H9 (cell line): ENCODE measurements at regions not wholly inside any gene's neighbourhood (a gene's known extent, or its start where the extent isn't known, plus 50 kb on each side); places are given as distances from the start of the nearest gene placed in this dataset.

Experiments
- DNase-seq: peaks from one replicate; pipeline ENCODE4 v3.0.0-alpha.2; 2017
- H2AFZ ChIP-seq: one replicate; pipeline ENCODE4 v1.6.1; 2013; ENCODE audit warnings: mild to moderate bottlenecking, low read length, control low read depth, moderate library complexity
- H2AK5ac ChIP-seq: 2 replicates; pipeline ENCODE4 v1.6.1; 2013; ENCODE audit warnings: low read length, control low read depth, mixed read lengths; ENCODE audit not compliant: insufficient read length
- H2BK120ac ChIP-seq: one replicate; pipeline ENCODE4 v1.6.1; 2013; ENCODE audit warnings: low read depth, mild to moderate bottlenecking, low read length, control low read depth, inconsistent platforms; ENCODE audit not compliant: poor library complexity, severe bottlenecking
- H2BK12ac ChIP-seq: 2 replicates; pipeline ENCODE4 v1.6.1; 2013; ENCODE audit warnings: low read length, control low read depth, mixed read lengths, low read depth; ENCODE audit not compliant: insufficient read length
- H2BK15ac ChIP-seq: 2 replicates; pipeline ENCODE4 v1.6.1; 2013; ENCODE audit warnings: low read depth, low read length, control low read depth
- H2BK20ac ChIP-seq: one replicate; pipeline ENCODE4 v1.6.1; 2013; ENCODE audit warnings: low read depth, mild to moderate bottlenecking, low read length, control low read depth, inconsistent platforms; ENCODE audit not compliant: poor library complexity, severe bottlenecking
- H2BK5ac ChIP-seq: 2 replicates; pipeline ENCODE4 v1.6.1; 2013; ENCODE audit warnings: low read length, control low read depth, mixed read lengths; ENCODE audit not compliant: insufficient read length
- H3K14ac ChIP-seq: 2 replicates; pipeline ENCODE4 v1.6.1; 2013; ENCODE audit warnings: low read length, control low read depth; ENCODE audit not compliant: insufficient read depth
- H3K18ac ChIP-seq: 2 replicates; pipeline ENCODE4 v1.6.1; 2013; ENCODE audit warnings: low read depth, mild to moderate bottlenecking, mixed read lengths, low read length, control low read depth; ENCODE audit not compliant: insufficient read length
- H3K23ac ChIP-seq: 2 replicates; pipeline ENCODE4 v1.6.1; 2013; ENCODE audit warnings: low read length, control low read depth, mixed read lengths, low read depth; ENCODE audit not compliant: insufficient read length
- H3K23me2 ChIP-seq: 2 replicates; pipeline ENCODE4 v1.6.1; 2013; ENCODE audit warnings: low read depth, mild to moderate bottlenecking, mixed read lengths, low read length, control low read depth; ENCODE audit not compliant: insufficient read length, poor library complexity, severe bottlenecking
- H3K27ac ChIP-seq: 2 replicates; pipeline ENCODE4 v1.5.1; 2013; ENCODE audit warnings: low read length, control low read depth, mixed read lengths, low read depth; ENCODE audit not compliant: insufficient read length
- H3K27me3 ChIP-seq: 2 replicates; pipeline ENCODE4 v1.6.1; 2013; ENCODE audit warnings: low read length, control low read depth, inconsistent platforms; ENCODE audit not compliant: insufficient read depth
- H3K4ac ChIP-seq: 2 replicates; pipeline ENCODE4 v1.6.1; 2013; ENCODE audit warnings: low read depth, mild to moderate bottlenecking, control low read depth, inconsistent platforms, low read length, moderate library complexity
- H3K4me1 ChIP-seq: 2 replicates; pipeline ENCODE4 v1.6.1; 2013; ENCODE audit warnings: low read length, control low read depth, inconsistent platforms; ENCODE audit not compliant: insufficient read depth
- H3K4me2 ChIP-seq: 2 replicates; pipeline ENCODE4 v1.6.1; 2013; ENCODE audit warnings: low read length, control low read depth, mixed read lengths; ENCODE audit not compliant: insufficient read length, insufficient read depth
- H3K56ac ChIP-seq: 2 replicates; pipeline ENCODE4 v1.6.1; 2013; ENCODE audit warnings: low read depth, mild to moderate bottlenecking, mixed read lengths, low read length, control low read depth; ENCODE audit not compliant: insufficient read length
- H3K79me1 ChIP-seq: 2 replicates; pipeline ENCODE4 v1.6.1; 2013; ENCODE audit warnings: low read depth, mild to moderate bottlenecking, moderate library complexity, low read length, control low read depth, inconsistent platforms; ENCODE audit not compliant: insufficient read depth, poor library complexity, severe bottlenecking
- H3K79me2 ChIP-seq: 2 replicates; pipeline ENCODE4 v1.6.1; 2013; ENCODE audit warnings: low read length, control low read depth, inconsistent platforms; ENCODE audit not compliant: insufficient read depth
- H3K9ac ChIP-seq: 2 replicates; pipeline ENCODE4 v1.6.1; 2013; ENCODE audit warnings: low read length, control low read depth, mixed read lengths; ENCODE audit not compliant: insufficient read length; ENCODE audit errors: extremely low read depth
- H3K9me3 ChIP-seq: one replicate; pipeline ENCODE4 v1.6.1; 2013; ENCODE audit warnings: low read depth, low read length, inconsistent platforms; ENCODE audit not compliant: control insufficient read depth
- H3T11ph ChIP-seq: one replicate; pipeline ENCODE4 v1.6.1; 2013; ENCODE audit warnings: mild to moderate bottlenecking, low read length, control low read depth, inconsistent platforms
- H4K20me1 ChIP-seq: one replicate; pipeline ENCODE4 v1.6.1; 2013; ENCODE audit not compliant: control insufficient read depth, insufficient read length, insufficient read depth
- H4K5ac ChIP-seq: 2 replicates; pipeline ENCODE4 v1.6.1; 2013; ENCODE audit warnings: low read depth, mild to moderate bottlenecking, mixed read lengths, low read length, control low read depth; ENCODE audit not compliant: insufficient read length
- H4K8ac ChIP-seq: replicated peaks from 2 replicates; pipeline ENCODE4 v1.6.1; 2013; ENCODE audit warnings: low read length, control low read depth, mixed read lengths, low read depth; ENCODE audit not compliant: insufficient read length
- H4K91ac ChIP-seq: 2 replicates; pipeline ENCODE4 v1.6.1; 2013; ENCODE audit warnings: low read depth, mild to moderate bottlenecking, moderate library complexity, mixed read lengths, low read length, control low read depth; ENCODE audit not compliant: insufficient read length
- H3K27ac Mint-ChIP-seq, 3 experiments: 2 replicates in 2 of 3; 3 replicates in 1 of 3; pipeline ENCODE4 v1.8.0; 2020 to 2021; ENCODE audit warnings: mixed read lengths in 3 of 3, mild to moderate bottlenecking in 1 of 3, moderate library complexity in 1 of 3
- H3K27me3 Mint-ChIP-seq: 2 replicates; pipeline ENCODE4 v1.8.0; 2021; ENCODE audit warnings: low read depth, mild to moderate bottlenecking, moderate library complexity, mixed read lengths
- H3K36me3 Mint-ChIP-seq, 3 experiments: 2 replicates in 2 of 3; 3 replicates in 1 of 3; pipeline ENCODE4 v1.8.0; 2020 to 2021; ENCODE audit warnings: low read depth in 3 of 3, mixed read lengths in 3 of 3; ENCODE audit not compliant: insufficient read depth in 1 of 3
- H3K4me1 Mint-ChIP-seq, 2 experiments: 2 replicates each; pipeline ENCODE4 v1.8.0; 2020; ENCODE audit warnings: mixed read lengths in 2 of 2
- H3K4me3 Mint-ChIP-seq, 2 experiments: 2 replicates in 1 of 2; 3 replicates in 1 of 2; pipeline ENCODE4 v1.8.0; 2020 to 2021; ENCODE audit warnings: mild to moderate bottlenecking in 2 of 2, mixed read lengths in 2 of 2, moderate library complexity in 1 of 2
- H3K9me3 Mint-ChIP-seq, 2 experiments: 2 replicates in 1 of 2; 3 replicates in 1 of 2; pipeline ENCODE4 v1.8.0; 2020; ENCODE audit warnings: mild to moderate bottlenecking in 2 of 2, mixed read lengths in 2 of 2, moderate library complexity in 1 of 2
- WGBS: extraction: QIAGEN DNeasy Blood & Tissue Kit; methylation state at CpG from one replicate; pipeline ENCODE4 v1.1.7; 2013; ENCODE audit warnings: missing lambda C conversion rate, low lambda C conversion rate, mixed read lengths; ENCODE audit not compliant: insufficient read length; ENCODE audit errors: extremely low coverage; 5-methylcytosine and 5-hydroxymethylcytosine counted together
- TF ChIP-seq, protein P1 (sequence below): fragments of 200-600 bp; sonication (generic); conservative IDR thresholded peaks from 3 replicates; pipeline ENCODE4 v1.8.0; 2021; ENCODE audit warnings: antibody characterized with exemption, mild to moderate bottlenecking

DNA sequence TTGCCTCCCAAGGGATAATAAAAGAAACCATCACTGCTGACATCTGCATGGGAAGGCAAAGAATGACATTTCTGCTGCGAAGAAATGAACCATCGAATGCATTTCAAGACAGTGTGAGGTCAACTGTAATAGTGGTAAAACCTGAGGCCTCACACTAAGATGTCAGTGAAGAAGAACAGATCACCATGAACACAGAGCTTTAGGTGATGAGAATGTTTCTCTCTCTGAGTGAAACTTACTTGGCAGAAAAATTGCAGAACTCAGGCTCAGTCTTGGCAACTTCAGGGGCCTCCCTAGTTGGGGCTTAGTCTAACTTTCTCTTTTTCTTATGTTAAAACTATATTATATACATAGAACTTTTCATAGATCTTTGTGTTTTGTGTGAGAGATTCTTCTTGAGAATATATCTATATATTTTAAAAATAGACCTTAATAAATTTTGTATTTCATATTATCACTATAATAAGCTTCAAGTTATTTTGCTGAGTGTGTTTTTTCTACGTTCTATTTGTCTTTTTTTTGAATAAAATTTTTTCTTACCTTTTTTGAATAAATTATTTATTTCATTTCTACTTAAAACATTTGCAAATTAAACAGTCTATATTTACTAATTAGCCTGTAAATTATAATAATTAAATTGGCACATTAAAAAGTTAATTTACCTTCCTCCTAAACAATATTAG lies 427.5 kb upstream of the TRIB2 start:
- Histone ChIP-seq H3K9ac (no peak overlapping the region), H3K4me1 (no peaks in the 10 kb centered on the region), H3K27ac (no peak overlapping the region), H3K56ac (no peak overlapping the region), H4K91ac (no peak overlapping the region), H4K8ac (no peak overlapping the region), H3K18ac (no peak overlapping the region), H3K4ac (no peak overlapping the region), H2BK5ac (no peak overlapping the region), H3K27me3 (no peaks in the 10 kb centered on the region), H3K79me2 (no peaks in the 10 kb centered on the region), H3K23me2 (no peaks in the 10 kb centered on the region), H2BK12ac (no peak overlapping the region), H2BK15ac (no peak overlapping the region), H3K23ac (no peak overlapping the region), H3T11ph (no peak overlapping the region), H3K9me3 (no peaks in the 10 kb centered on the region), H2BK20ac (no peak overlapping the region), H3K79me1 (no peaks in the 10 kb centered on the region), H4K20me1 (no peaks in the 10 kb centered on the region), H4K5ac (no peak overlapping the region), H2BK120ac (no peak overlapping the region), H2AK5ac (no peak overlapping the region), H2AFZ (no peak overlapping the region), H3K14ac (no peak overlapping the region), H3K4me2 (no peak overlapping the region)
- peaks cover 3 to 18% (median 3%) of the 10 kb centered on the region in 3 experiments; a peak in 5 of 7 replicates for H3K36me3 Mint-ChIP-seq
- H3K4me1 Mint-ChIP-seq: peaks cover 9 to 10% of the 10 kb centered on the region in 2 experiments
- DNase-seq: no peak
- H3K27me3 Mint-ChIP-seq: no peaks in the 10 kb centered on the region
- no CpG with 5 or more reads among the region's 3 CpGs for WGBS
- peaks cover 12 to 16% of the 10 kb centered on the region in 2 experiments for H3K9me3 Mint-ChIP-seq
- no peak overlapping the region for H3K27ac Mint-ChIP-seq
- H3K4me3 Mint-ChIP-seq: no peak overlapping the region
- TF ChIP-seq, protein P1, sequence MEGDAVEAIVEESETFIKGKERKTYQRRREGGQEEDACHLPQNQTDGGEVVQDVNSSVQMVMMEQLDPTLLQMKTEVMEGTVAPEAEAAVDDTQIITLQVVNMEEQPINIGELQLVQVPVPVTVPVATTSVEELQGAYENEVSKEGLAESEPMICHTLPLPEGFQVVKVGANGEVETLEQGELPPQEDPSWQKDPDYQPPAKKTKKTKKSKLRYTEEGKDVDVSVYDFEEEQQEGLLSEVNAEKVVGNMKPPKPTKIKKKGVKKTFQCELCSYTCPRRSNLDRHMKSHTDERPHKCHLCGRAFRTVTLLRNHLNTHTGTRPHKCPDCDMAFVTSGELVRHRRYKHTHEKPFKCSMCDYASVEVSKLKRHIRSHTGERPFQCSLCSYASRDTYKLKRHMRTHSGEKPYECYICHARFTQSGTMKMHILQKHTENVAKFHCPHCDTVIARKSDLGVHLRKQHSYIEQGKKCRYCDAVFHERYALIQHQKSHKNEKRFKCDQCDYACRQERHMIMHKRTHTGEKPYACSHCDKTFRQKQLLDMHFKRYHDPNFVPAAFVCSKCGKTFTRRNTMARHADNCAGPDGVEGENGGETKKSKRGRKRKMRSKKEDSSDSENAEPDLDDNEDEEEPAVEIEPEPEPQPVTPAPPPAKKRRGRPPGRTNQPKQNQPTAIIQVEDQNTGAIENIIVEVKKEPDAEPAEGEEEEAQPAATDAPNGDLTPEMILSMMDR: no peak
